GM19463 (cell line): ENCODE measurements at regions not wholly inside any gene's neighbourhood (a gene's known extent, or its start where the extent isn't known, plus 50 kb on each side); places are given as distances from the start of the nearest gene placed in this dataset.
"Not testable (repeated sequence)": the region's sequence is repeated elsewhere in the genome, so short reads cannot be mapped to it uniquely, and the experiment has no call there.

Experiments used
- ATAC-seq: cut with Tn5 transposase; IDR thresholded peaks from one replicate; pipeline ENCODE4 v1.9.1; 2021; ENCODE audit warnings: mild to moderate bottlenecking, moderate library complexity; ENCODE audit not compliant: unreplicated experiment

DNA sequence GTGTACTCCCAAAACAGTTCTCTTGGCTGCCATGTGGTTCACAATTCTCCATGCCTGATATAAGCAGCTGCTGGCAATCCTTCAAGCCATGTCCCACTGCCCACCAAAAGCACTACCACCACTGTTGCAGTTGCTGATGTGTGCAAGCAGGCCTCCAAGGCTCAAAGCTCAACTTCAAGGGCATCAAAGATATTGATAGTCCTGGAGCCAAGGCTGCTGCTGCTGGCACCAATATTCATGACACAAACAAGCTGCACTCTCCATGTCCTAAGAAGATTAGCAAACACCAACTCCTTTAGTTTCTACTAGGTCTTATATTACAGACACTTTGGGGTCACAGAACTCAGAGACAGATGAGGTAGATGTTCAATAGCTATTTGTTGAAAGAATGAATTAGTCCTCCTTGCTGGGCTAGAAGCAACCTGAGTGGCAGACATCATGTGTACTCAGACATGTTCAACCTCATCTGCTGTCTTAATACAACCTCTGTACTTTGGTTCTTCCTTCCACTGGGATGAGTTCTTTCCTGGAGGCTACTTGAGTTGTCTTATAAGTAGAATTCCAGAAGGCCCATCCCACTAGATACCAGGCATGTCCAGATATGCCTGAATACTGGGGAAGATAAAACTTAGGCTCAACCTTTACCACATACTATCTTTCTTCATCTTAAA, 104.5 kb upstream of the UGP2 start:
- no peak for ATAC-seq

DNA sequence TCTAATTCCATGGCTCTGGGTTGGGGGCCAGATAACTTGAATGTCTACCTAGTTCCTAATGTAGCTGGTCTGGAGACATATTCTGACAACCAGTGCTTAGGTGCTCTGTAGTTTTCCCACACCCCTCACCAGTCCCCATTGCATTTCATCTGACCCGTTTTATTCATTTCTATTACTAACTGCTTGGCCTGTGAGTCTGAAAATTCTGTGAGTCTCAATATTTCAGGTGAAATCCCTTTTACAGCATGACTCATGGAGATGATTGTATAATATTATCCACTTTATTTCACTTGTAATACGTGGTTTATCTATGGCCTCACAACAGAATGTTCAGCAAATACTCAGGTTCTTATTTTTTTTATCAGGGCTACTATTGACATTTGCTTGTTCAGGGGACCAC, 103.7 kb upstream of the UGP2 start:
- ATAC-seq = no peak

- ATAC-seq = not testable (repeated sequence)
Observed at GRCh38 chr2:63739180-63739579, 102.5 kb upstream of the UGP2 start.

DNA sequence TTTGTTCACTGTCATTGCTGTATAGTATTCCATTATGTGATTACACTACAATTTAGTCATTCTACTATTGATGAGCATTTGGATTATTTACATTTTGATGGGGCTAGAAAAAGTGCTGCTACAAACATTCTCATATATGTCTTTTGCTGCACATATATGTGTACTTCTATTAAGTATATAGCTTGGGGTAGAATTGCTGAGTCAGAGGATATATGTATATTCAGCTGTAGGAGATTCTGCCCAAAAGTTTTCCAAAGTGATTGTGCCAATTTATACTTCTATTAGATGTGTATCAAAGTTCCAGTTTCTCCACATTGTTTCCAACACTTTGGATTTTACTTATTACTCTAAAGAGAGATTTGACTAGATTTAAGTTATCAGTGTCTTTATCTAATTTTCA, 101.7 kb upstream of the UGP2 start:
- no peak for ATAC-seq

GRCh38 chr2:63740943-63741342, 100.8 kb upstream of the UGP2 start:
- ATAC-seq = no peak

DNA sequence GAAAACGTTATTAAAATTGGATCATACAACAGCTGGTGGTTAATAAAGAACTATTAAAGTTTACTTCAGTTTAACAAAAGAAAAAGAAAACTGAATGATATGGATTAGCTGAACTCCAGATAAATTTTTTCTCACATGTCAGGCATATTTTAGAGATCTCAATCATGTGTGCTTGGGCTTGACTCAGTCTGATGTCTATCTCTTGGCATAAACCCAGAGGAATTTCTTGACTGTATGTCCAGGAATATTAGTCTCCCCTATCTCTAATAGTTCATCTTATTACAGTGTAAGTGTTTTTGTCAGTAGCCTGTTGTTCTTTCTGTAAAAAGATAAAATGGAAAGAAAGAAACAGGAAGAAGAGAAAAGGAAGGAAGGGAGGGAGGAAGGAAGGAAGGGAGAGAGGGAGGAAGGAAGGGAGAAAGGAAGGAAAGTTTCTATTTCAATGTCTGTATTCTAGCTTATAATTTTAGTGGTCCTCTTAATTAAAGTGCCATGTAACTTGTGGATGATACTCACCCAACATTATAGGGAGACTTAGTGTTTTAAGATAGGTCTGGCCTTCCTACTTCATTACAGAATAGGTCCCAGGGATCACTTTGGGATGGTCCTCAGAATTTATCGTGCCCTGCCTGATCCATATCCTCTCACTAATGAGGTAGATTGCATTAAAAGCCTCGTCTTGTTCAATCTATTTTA, 99.7 kb upstream of the UGP2 start:
- no peak for ATAC-seq

DNA sequence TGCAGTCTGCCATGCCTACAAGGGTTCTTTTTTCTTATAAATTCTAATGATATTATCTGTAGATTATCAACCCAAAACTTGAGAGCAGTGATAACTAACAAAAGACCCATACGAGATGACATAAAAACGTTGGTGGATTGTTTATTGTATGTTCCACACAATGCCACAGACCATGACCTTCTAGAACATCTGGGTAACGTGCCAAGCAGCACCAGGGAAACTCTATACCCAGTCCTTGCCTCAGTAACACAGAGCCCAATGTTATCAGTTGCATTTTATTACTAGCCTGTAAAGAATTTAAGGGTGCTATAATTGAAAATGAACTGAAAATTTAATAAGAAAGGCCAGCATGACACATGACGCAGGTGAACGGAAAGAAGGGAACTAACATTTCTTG, 99.1 kb upstream of the UGP2 start:
- no peak for ATAC-seq

- ATAC-seq = no peak
Observed at GRCh38 chr2:63743170-63743981, 98.3 kb upstream of the UGP2 start.

- no peak for ATAC-seq
Observed at GRCh38 chr2:63743982-63744966, 97.4 kb upstream of the UGP2 start.

DNA sequence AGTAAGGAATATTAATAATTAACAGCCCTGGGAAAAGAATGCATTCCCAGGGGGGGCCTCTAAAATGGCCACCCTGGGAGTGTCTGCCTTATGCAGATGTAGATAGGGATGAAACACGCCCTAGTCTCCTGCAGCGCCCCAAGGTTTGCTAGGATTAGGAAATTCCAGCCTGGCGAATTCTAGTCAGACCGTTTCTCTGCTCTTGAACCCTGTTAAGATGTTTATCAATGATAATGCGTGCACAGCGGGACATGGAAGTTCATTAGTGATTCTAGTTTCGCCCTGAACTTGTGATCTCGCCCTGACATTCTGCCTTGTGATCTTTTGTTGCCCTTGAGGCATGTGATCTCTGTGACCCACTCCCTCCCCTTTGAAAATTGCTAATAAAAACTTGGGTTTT, 95.1 kb upstream of the UGP2 start:
- not testable (repeated sequence) for ATAC-seq

GRCh38 chr2:63751901-63752300, 89.8 kb upstream of the UGP2 start:
- no peak for ATAC-seq

DNA sequence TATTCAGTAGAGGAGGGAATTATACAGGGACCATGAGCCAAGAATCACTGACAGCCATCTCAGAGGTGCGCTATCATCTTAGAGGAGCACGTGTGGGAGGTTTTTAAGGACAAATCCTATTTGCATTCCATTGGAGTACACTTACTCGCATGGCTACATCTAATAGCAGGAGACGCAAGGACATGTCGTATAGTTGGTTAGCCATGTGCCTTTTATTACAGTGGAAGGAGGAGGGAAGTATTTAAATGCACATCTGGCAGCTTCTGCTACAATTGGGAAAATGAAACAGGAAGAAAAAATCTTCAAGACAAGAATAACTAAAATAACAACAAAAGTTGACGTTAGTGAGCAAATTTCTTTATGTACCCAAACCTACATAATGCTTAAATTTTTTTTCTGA, 86.5 kb upstream of the UGP2 start:
- no peak for ATAC-seq

GRCh38 chr2:63755965-63756364, 85.7 kb upstream of the UGP2 start:
- no peak for ATAC-seq

DNA sequence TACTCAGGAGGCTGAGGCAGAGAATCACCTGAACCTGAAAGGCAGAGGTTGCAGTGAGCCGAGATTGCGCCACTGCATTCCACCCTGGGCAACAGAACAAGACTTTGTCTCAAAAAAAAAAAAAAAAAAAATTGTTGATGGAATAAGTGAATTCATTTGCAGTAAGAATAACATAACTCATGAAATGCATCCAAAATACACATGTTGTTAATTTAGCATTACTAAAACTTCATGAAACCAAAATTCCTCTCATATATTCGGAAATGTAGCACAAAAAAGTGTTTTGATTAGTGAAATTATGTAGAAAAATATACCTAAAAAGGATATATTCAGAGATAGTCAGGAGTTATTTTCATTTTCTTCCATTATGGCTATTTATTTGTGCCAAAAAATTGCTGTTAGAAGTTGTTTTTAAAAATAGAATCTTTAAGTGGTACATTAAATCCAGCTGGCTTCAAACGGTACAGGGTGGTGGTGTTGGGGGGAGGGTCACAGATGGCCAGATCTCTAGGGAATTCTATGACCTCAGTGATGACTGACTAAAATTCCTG, 78.2 kb upstream of the UGP2 start:
- ATAC-seq = no peak

GRCh38 chr2:63764630-63765029, 77.1 kb upstream of the UGP2 start:
- no peak for ATAC-seq

DNA sequence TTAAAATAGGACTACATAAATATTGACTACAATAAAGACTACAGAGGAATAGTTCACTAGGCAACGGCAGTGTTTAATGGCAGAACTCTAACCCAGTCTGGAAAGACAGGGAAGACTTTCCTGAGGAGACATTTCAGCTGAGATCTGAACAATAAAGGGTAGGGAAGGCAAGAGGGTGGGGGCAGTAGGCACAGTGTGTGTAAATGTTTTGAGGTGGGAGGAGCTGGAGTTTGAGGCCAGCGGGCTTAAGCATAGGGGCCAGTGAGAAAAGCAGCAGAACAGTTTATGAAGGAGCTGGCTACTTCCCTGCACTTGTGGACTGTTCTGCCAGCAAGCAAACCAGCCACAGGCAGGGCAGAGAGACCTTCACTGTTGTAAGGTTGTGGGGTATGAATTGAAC, 76.6 kb upstream of the UGP2 start:
- no peak for ATAC-seq

GRCh38 chr2:63767307-63767706, 74.4 kb upstream of the UGP2 start:
- ATAC-seq = no peak

DNA sequence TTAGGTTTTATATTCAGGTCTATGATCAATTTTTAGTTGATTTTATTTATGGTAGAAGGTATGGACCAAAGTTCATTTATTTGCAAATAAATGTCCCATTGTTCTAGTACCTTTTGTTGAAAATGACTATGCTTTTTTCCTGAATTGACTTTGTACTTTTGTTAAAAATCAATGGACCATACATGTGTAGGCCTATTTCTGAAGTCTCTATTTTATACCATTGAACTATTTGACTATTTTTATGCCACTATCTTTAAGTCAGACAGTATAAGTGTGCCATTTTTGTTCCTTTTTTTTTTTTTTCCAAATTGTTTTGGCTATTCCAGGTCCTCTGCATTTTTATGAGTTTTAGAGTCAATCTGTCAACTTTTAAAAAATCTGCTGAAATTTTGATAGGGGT, 73.6 kb upstream of the UGP2 start:
- no peak for ATAC-seq

- no peak for ATAC-seq
Observed at GRCh38 chr2:63769915-63770314, 71.8 kb upstream of the UGP2 start.

DNA sequence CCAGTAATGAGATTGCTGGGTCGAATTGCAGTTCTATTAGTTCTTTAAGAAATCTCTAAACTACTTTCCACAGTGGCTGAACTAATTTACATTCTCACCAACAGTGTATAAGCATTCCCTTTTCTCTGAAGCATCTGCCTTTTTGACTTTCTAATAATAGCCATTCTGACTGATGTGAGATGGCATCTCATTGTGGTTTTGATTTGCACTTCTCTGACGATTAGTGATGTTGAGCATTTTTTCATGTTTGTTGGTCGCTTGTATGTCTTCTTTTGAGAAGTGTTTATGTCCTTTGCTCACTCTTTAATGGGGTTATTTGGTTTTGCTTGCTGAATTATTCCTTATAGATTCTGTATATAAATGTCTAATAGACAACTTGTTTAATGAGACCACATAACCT, 69.6 kb upstream of the UGP2 start:
- no peak for ATAC-seq

DNA sequence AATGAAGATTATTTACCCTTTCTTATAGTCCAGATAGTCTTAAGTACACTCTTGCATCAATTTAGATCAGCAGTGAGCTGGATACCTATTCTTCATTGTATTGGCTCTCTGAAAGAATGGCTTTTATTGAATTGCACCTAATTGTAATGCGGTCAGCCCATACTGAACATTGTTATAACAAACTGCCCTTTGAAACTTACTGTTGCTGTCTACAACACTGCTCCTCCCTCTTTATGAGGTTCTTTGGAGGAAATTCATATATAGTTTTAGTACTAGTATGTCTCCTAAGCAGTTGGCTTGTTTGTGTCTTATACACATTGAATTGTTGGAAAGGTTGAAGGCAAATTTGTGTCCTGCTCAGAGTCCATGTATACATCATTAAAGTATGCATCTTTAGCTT, 66.5 kb upstream of the UGP2 start:
- ATAC-seq = no peak
